Smooth muscle cell of the brain vasculature (primary cell): ENCODE measurements at regions not wholly inside any gene's neighbourhood (a gene's known extent, or its start where the extent isn't known, plus 50 kb on each side); places are given as distances from the start of the nearest gene placed in this dataset.

Source experiments
- DNase-seq: peaks from one replicate; pipeline ENCODE4 v3.0.0-alpha.2; 2012; ENCODE audit warnings: low read depth, low spot score

DNA sequence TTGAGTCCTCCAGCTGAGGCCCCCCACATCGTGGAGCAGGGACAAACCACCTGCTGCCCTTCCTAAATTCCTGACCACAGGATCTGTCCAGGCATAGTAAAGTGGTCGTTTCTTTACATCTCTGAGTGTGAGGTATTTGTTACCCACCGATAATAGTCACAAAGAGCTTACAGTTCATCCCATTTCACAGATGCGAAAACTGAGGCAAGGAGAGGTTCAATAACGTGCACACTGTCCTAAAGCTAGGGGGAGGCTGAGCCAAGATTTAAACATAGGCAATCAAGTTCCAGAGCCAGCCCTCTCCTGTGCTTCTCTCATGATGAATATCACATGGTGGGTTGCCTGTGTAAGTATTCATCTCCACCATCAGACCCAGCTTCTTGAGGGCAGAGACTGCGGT, 135.4 kb downstream of the CCT6B start:
- DNase-seq, result no peak

DNA sequence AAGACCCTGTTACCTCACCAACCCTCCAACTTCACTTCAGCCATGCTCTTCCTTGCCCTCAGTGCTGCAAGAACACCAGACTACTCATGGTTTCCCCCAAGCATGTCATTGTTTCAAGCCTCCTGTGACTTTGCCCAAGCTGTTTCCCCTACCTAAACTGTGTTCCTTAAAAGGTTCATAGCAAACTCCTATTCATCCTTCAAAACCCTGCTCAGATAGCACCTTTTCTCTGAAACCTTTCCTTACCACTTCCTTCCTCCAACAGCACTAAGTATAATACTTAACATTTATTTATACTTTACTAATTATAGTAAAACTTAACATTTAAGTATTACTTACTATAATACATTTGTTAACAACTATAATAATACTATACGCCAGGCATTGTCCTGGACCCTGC, 136.2 kb downstream of the CCT6B start:
- no peak for DNase-seq

DNA sequence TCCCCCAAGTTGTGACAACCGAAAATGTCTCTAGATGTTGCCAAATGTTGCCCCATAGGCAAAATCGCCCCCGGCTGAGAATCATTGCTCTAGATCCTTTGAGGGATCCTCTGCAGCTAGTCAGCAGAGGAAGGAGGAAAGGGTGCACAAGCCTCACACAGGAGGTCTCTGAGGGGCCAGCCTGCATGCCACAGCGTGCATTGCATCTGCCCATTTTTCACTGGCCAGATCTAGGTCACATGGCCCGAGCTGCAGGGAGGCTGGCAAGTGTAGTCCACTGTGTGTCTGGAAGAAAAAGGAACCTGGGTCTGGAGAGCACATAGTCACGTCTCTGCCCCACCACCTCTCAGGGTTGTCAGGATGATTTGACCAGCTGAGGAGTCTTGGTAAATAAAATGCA, 138.2 kb downstream of the CCT6B start:
- no peak for DNase-seq

DNA sequence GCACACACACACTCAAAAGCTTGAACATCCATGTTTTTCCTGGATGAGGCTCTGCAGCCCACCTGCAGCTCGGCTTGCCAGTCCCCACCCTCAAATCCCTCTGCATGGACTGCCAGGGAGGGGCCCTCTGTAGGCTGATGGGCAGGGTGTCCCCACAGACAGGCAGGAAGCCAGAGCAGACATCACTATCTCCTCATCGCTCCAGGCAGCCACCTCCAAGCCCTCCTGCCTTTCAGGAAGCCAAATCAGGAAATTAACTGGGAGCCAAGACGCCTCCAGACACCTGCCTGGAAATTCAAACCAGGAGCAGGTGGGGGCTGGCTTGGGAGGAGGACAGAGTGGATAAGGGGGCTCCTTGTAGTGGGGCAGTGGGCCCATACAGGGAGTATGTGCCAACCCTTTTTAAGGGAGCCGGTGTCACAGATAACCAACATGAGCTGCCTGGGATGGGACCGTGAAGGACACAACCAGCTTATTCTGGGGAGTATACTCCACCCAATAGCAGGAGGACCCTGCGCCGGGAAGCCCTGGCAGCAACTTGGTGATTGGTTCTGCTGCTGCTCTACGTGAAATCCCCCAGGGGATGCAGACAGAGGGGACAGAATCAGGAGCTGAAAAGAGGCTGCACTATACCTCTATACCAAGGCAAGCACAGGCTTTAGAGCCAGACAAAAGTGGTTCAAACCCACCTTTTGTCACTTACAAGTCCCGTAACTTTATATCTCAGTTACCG, 139.1 kb downstream of the CCT6B start:
- DNase-seq, result no peak

DNA sequence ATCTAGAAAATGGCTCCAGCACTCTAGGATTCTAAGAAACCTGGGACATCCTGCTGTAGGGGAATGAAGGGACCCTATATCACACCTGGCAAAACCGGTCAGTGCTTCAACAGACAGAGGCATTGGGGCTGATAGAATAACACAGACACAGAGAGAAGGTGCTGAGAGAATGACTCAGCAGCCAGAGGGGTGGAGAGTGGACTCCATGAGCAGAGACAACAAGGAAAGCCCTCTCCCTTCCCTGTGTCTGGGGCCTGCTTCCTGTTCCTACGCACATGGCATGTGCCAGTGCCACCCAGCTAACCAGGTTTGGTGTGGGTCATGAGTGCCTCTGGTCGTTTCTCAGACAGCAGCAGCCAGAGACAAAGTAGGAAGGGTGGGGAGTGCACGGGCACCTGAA, 140.3 kb downstream of the CCT6B start:
- DNase-seq, result no peak

DNA sequence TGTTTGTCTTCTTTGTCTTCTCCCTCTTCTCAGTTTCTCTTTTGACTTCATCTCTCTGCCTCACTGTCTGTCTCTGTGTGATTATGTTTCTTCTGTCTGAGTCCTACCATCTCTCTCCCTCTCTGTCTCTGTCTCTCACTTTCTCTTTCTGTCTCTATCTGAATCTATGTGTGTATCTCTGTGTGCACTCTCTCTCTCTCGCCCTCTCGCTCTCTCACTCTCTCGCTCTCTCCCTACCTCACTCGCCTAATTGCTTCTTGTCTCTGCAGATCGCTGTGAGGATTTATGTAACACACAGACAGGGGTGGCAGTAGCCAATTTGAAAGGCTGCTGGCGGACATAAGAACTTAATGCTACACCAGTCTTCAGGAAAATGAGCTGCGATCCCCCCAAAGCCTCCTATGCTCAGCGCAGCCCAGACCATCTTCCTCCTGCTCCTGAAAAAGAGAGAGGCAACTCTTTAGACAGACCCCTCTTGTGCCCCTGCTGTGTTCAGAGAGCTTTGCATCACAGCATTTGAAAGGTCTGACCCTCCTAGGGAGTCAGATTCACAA, 140.9 kb downstream of the CCT6B start:
- no peak for DNase-seq

DNA sequence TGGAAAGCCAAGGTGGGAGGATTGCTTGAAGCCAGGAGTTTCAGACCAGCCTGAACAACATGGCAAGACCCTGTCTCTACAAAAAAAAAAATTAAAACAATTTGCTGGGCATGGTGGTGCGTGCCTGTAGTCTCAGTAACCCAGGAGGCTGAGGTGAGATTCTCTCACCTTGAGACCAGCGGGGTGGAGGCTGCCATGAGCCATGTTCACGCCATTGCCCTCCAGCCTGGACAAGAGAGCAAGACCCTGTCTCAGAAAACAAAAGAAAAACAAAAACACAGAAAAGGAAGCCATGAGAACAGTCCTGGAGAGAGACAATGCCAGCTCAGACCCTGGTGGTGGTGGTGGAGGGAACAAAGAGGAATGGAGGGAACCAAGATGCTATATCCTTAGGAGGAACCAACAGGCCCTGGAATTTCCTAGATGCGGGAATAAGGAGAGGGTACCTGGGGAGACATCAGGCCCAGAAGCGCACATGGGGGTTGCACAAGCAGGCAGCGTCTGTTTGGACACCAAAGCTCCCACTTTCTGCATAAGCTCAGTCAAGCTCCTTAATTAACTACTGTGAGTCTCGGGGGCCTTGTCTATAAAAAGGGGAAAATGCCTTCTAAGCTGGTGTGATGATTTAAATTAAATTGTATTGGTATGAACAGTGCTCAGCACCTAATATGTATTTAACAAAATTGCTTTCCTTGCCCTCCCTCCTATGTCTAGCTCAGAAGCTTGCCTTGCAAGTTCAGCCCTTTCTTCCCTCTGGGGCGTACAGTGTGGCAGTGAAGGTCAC, 143.8 kb downstream of the CCT6B start:
- DNase-seq, result no peak

DNA sequence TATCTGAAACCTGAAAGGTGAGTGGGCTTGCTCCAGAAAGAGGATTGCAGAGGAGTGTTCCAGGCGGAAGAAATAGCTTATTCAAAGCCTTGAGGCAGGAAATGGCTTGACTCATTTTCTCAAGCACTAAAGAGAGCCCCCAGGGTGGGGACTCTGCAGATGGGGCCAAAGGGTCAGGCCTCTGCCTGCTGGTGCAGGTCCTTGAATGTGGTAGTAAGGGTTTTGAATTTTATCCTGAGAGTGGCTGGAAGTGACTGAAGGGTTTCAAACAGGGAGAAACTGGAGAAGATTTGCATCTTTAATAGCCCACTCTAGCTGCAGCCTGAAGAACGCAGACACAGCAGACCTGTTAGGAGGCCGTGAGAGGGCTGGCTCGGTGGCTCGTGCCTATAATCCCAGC, 144.4 kb downstream of the CCT6B start:
- DNase-seq, result no peak

DNA sequence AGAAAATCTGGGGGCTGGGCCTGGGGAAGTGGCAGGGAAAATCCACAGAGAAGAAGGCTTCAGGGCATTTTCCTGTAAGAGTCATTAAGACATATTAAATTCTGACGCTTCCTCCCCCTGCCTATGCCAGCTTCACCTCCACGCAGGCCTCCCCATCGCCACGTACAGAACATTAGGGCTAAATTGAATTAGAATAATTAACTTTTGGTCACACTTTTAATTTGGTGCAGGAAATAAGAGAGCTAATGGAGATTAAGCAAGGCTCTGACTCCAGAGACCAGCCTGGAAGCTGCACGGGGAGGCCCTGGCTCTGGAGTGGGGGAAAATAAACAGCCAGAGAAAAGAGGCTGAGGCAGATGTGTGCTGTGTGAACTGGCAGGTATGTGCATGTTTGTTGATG, 148.0 kb downstream of the CCT6B start:
- DNase-seq, result no peak

DNA sequence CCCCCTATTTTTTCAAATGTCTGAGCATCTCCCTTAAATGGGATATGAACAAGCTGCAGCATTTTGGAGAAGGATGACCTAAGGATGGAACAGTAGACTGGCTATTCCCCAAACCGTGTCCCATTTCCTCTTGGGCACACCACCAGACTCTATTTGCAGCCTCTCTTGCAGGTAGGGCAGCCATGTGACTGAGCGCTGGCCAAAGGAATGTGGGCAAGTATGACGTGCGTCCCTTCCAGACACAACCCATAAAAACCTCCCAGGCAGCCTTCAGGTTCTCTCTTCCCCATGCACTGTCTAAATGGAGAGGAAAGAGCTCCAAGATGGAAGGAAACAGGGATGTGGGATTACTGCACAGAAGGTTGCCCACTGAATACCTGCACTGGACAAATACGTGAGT, 149.7 kb downstream of the CCT6B start:
- DNase-seq, result no peak

DNA sequence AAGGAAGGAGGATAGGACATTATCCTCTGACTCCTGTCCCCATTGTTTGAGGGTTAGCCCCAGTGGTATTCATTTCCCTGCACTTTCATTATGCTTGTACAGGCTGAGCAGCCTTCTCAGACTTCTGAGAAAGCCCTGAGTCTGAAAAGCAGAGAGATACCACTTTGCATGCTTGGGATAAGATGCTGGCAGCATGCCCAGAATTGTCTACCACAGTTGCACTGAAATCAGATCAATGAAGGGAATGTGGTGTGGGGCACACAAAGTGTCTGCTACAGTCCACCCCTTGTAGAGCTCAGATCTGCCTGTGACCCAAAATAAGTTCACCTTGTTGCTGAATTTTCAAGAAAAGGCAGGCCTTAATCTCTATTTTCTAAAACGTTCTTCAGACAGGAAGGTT, 160.6 kb downstream of the CCT6B start:
- no peak for DNase-seq

DNA sequence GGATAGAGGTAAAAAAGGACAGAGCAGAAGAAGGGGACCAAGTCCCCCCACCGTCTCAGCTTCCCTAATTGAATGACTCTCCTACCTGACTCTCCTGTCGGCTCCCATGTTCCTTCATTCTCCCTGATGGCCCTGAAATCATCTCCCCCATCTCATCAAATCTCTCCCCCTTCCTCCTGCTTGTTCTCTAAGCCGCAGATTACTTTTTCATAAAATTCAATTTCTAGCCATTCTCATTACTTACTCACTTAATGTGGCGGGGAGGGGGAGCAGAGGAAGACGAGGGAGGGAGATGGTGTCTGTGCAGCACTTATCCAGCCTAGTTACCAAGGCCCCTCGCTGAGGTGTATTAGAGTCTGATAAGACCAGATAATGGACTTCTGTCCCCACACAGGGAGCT, 161.5 kb downstream of the CCT6B start:
- DNase-seq, result no peak

DNA sequence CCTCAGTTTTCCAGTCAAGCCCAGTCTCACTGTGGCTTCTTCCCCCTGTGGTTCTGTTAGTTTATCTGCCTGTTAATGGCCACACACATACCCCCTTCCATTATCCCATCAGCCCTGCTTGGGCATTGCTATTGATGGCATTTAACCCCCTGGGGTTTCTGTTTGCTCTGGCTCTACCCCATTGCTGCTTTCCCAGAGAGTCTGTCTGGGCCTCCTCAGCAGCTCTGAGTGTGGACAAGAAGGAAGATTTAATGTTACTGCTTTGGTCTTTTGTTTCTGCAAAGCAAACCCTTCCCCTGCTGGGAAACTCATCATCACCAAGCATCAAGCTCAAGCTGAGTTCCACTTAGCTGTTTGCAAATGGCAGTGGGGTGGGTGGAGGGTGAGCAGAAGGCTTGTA, 162.7 kb downstream of the CCT6B start:
- no peak for DNase-seq

DNA sequence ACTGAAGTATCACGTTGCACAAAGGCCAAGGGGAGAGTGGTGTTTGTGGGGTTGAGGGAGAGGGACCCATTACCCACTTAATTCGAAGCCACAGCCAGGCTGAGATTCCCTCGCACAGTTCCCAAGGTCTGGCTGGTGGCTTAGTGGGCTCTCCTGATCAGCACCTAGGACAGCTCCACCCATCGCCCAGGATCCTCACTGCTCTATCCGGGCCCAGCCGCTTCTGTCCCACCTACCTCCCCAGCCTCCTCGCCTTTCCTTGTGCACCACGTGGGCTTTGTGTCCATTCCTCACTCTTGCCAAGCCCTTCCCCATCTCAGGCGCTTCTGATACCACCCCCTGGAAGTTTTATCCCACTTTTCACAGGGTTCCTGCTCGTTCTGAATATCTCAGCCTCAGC, 163.5 kb downstream of the CCT6B start:
- DNase-seq, result no peak

DNA sequence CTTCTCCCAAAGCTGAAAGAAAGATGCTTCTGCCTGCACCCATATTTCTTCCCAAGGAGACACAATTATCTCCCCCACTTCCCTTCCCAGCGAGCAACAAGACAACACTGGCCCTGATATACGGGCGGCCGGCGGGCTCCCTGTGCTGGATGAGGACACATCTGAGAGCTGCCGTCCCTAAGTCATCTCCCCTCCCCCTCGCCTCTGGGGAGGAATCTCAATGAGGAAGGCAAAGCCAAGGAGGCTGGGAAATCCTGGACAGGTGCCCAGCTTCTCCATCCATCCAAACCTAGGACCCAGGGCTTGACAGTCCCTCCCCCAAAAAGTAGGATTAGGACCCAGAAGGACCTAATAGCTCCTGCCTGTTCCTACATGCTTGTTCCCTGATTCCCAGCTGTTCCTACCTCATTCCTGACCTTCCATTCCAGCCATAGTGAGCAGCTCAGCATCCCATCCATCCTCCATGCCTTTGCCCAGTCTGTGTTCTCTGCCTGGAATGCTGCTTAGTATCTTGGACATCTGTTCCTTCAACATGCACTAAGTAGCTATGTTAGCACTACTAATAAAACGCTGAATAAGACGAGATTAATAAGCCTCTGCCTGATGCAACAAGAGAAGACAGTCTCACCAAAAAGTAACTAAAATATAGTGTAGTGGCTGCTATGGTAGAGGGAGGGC, 167.9 kb downstream of the CCT6B start:
- no peak for DNase-seq

DNA sequence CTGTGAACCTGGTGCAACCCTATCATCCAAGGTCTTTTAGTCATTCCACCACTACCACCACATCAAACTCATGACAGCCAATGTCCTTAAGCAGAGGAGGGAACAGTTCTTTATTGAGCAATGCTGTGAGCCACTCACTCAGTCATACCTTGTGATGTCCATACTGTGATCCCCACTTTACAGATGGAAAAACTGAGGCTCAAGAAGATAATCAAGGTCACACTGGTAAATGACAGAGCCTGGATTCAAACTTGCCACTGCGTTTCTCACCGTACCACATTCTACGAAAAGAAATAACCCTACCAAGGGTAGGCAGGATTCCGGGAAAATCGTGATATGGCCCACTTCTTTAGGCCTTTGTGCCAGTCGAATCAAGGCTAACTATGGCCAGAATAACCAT, 172.6 kb downstream of the CCT6B start:
- DNase-seq, result no peak

DNA sequence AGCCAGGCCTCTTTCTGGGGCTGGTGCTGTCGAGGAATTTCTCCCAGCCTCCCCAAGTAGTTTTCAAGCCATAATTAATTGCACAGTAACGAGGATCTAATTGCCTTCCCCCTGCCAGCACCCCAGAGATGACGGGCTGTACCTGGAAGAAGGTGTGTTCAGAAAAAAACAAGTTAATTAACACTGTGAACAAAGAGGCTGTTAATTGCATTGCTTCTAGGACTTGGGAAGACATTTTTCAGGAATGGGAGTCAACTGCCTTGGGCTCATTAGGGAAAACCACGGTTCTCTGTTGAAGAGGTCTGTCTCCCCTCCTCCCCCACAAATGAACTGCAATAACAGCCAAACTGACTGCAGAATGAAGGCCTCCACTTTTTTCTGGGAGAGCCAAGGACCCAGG, 176.7 kb downstream of the CCT6B start:
- DNase-seq, result no peak

DNA sequence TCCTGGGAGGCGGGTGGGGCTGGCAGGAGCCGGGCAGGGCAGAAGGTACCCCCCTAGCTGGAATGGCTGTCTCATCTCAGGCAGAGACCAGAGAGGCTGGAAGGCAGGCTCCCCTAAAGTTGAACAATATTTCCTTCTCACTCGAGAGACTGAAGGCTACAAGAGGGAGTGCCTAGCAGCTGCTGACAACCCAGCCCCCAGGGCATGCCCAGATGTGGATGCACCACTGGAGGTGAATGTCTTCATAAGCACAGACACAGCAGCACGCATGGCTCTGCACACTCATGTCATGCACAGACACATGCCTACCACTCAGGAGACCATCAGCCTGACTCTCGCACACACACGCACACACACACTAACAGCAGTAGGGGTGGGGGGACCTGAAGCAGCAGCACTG, 179.0 kb downstream of the CCT6B start:
- no peak for DNase-seq

DNA sequence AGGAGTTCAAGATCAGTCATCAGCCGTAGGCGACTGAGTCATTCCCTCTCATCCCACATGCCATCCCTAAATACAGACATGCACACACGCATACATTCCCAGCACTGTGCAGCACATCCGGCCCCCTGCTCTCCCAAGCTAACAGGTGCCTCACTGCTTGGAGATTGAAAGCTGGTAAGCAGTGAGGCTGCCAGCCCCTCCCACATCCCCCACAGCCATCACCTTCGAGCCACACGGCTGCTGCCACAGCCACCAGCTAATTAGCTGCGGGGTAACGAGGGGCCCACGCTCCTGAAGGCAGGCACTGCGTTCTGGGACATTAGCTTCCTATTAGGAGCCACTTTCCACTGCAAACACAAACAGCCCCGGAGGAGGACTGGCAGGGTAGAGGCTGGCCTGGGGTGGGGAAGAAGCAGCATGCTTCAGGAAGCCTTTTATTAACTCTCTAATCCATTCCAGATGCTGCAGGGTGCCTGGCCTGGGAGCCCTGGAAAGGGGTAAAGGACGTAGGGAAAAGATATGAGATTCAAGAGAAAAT, 179.6 kb downstream of the CCT6B start:
- DNase-seq, result no peak

DNA sequence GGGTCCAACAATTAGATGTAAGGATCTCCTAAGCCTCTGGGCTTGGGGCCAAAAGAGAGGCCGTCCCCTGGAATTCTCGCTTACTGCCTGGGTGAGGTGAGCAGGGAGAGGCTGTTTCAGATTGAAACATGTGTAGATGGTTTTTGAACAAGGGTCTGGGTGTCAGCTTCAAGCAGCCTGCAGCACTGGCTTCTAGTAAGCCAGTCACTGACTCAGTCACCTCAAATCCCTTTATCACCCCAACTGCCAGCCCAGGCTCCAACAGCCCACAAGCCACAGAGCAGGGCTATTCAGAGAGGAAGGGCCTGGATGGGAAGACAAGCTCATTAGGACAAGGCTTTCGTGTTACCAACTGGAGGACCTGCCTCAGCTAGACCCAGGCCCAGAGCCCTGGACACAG, 180.2 kb downstream of the CCT6B start:
- no peak for DNase-seq

DNA sequence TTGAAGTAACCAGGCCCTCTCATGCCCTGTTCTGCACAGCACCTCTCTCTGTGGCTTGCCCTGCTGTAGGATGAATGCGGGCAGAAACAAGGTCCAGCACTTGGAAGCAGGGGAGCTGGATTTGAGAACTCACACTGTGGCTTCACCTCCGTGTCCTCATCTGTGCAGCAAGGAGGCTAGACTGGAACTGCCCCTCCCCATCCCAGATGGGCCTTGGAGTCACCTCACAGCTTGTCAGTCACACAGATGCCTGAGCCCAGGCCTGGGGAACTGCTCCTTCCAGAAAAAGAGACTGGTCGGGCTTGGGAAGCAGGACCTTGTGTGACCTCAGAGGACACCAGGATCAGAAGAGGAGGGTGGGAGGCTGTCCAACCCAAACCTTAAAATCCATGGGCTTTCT, 180.8 kb downstream of the CCT6B start:
- no peak for DNase-seq
